ENCODE measurements at regions not wholly inside any gene's neighbourhood (a gene's known extent, or its start where the extent isn't known, plus 50 kb on each side); places are given as distances from the start of the nearest gene placed in this dataset.

- Histone ChIP-seq H2AK5ac (ENCODE audit: low read depth, low read length) (no peak overlapping the region), H3K27ac (ENCODE audit: insufficient read depth, low read length) (no peak overlapping the region), H3K9me1 (ENCODE audit: insufficient read depth, low read length) (no peaks in the 10 kb centered on the region), H3K18ac (ENCODE audit: low read depth, low read length) (no peak overlapping the region), H2BK5ac (ENCODE audit: low read depth, low read length, poor library complexity, severe bottlenecking) (no peak overlapping the region), H3K9ac (ENCODE audit: low read depth, low read length) (no peak overlapping the region), H3K4me1 (ENCODE audit: control insufficient read depth, insufficient read depth, low read length) (no peaks in the 10 kb centered on the region), H3K4ac (ENCODE audit: low read depth, low read length) (no peak overlapping the region), H3K14ac (replicated peaks; ENCODE audit: low read depth, low read length) (no peak overlapping the region), H3K23ac (ENCODE audit: low read depth, low read length) (no peak overlapping the region), H4K20me1 (ENCODE audit: insufficient read depth, low read length) (no peaks in the 10 kb centered on the region), H3K56ac (ENCODE audit: extremely low read depth, insufficient read depth, low read length) (no peak overlapping the region), H3K9me3 (ENCODE audit: control insufficient read depth, insufficient read depth, low read length) (no peaks in the 10 kb centered on the region), H3K36me3 (ENCODE audit: control insufficient read depth, insufficient read depth, low read length) (no peaks in the 10 kb centered on the region), H4K8ac (ENCODE audit: low read depth in 2 of 2, low read length in 2 of 2) (no peak overlapping the region), H3K27me3 (ENCODE audit: control insufficient read depth, insufficient read depth, low read length) (no peaks in the 10 kb centered on the region; the same call in 1 of the 2 replicates), H3K4me2 (ENCODE audit: low read depth, low read length) (no peak overlapping the region), H4K91ac (ENCODE audit: insufficient read depth, low read depth, low read length) (no peak overlapping the region), H2AFZ (replicated peaks; ENCODE audit: low read length, poor library complexity) (no peak overlapping the region), H4K5ac (ENCODE audit: low read depth, low read length) (no peak overlapping the region), H2AK9ac (replicated peaks; ENCODE audit: low read depth, low read length, poor library complexity) (no peak overlapping the region), H3K79me1 (ENCODE audit: low read depth in 1 of 2, low read length in 2 of 2) (no peaks in the 10 kb centered on the region), H3K4me3 (ENCODE audit: insufficient read depth, low read depth, low read length) (no peak overlapping the region), H2BK20ac (ENCODE audit: low read depth, low read length) (no peak overlapping the region), H2BK15ac (ENCODE audit: low read depth, low read length) (no peak overlapping the region), H2BK120ac (ENCODE audit: low read depth, low read length) (no peak overlapping the region)
- WGBS, 2 experiments (ENCODE audit: extremely low coverage in 2 of 2, insufficient read length in 1 of 2) = no CpG with 5 or more reads among the region's 10 CpGs
- no TSS peak for BruUV-seq (replicated peaks)
- POLR2A ChIA-PET (ENCODE audit: unreplicated experiment) = no interaction called here
- dilution Hi-C loops (cut with HindIII; ENCODE audit: low sequenced_read_pairs, unreplicated experiment) = no loop called here
- CTCF ChIA-PET = no interaction called here
- intact Hi-C loops (cut with micrococcal nuclease) = no loop called here
- in situ Hi-C loops (cut with MboI; ENCODE audit: low sequenced_read_pairs) = loop anchor here (10.0 kb wide), 1 partner anchor 85 kb away; no protein-coding TSS in a partner anchor
- no peak for DNase-seq
- no peak for ATAC-seq (ENCODE audit: low read depth)
- TF ChIP-seq NFE2L2 (IDR thresholded peaks at IDR 0.05; ENCODE audit: low read depth, low read length) = no peak
Measured at GRCh38 chr14:99329711-99330315, 57.8 kb upstream of the BCL11B start.
